ENCODE measurements at regions not wholly inside any gene's neighbourhood (a gene's known extent, or its start where the extent isn't known, plus 50 kb on each side); places are given as distances from the start of the nearest gene placed in this dataset.

GRCh38 chr6:81999826-82000225 is 247.3 kb upstream of the TENT5A start:
- no peak overlapping the region for H2BK12ac ChIP-seq (ENCODE audit: insufficient read length, low read depth, low read length)
- no peaks in the 10 kb centered on the region for H3K9me3 Mint-ChIP-seq
- TF ChIP-seq, protein P1, sequence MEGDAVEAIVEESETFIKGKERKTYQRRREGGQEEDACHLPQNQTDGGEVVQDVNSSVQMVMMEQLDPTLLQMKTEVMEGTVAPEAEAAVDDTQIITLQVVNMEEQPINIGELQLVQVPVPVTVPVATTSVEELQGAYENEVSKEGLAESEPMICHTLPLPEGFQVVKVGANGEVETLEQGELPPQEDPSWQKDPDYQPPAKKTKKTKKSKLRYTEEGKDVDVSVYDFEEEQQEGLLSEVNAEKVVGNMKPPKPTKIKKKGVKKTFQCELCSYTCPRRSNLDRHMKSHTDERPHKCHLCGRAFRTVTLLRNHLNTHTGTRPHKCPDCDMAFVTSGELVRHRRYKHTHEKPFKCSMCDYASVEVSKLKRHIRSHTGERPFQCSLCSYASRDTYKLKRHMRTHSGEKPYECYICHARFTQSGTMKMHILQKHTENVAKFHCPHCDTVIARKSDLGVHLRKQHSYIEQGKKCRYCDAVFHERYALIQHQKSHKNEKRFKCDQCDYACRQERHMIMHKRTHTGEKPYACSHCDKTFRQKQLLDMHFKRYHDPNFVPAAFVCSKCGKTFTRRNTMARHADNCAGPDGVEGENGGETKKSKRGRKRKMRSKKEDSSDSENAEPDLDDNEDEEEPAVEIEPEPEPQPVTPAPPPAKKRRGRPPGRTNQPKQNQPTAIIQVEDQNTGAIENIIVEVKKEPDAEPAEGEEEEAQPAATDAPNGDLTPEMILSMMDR (conservative IDR thresholded peaks at IDR 0.05) = no peak
- no peak overlapping the region for H2AFZ ChIP-seq (ENCODE audit: low read length)
- no peak overlapping the region for H3K18ac ChIP-seq (ENCODE audit: insufficient read length, low read depth, low read length)
- no peaks in the 10 kb centered on the region for H3K79me2 ChIP-seq (ENCODE audit: insufficient read depth, low read length)
- no peak overlapping the region for H2BK15ac ChIP-seq (ENCODE audit: low read depth, low read length)
- no peak overlapping the region for H4K91ac ChIP-seq (ENCODE audit: insufficient read length, low read depth, low read length)
- H4K20me1 ChIP-seq (ENCODE audit: control insufficient read depth, insufficient read depth, insufficient read length) = no peaks in the 10 kb centered on the region
- no peak overlapping the region for H4K8ac ChIP-seq (replicated peaks; ENCODE audit: insufficient read length, low read depth, low read length)
- no peak overlapping the region for H3K14ac ChIP-seq (ENCODE audit: insufficient read depth, low read length)
- H3K4me3 Mint-ChIP-seq = no peak overlapping the region
- peaks cover 18 to 23% of the 10 kb centered on the region in 2 experiments for H3K4me1 Mint-ChIP-seq
- no peak overlapping the region for H3K4me2 ChIP-seq (ENCODE audit: insufficient read depth, insufficient read length, low read length)
- no peak overlapping the region for H2BK120ac ChIP-seq (ENCODE audit: low read depth, low read length, poor library complexity, severe bottlenecking)
- peaks cover 0 to 6% (median 0%) of the 10 kb centered on the region in 3 experiments; a peak in 3 of 7 replicates for H3K36me3 Mint-ChIP-seq (ENCODE audit: insufficient read depth in 1 of 3, low read depth in 3 of 3)
- no peaks in the 10 kb centered on the region for H3K9me3 ChIP-seq (ENCODE audit: control insufficient read depth, low read depth, low read length)
- no peaks in the 10 kb centered on the region for H3K79me1 ChIP-seq (ENCODE audit: insufficient read depth, low read depth, low read length, poor library complexity, severe bottlenecking)
- no peak overlapping the region for H2AK5ac ChIP-seq (ENCODE audit: insufficient read length, low read length)
- no peaks in the 10 kb centered on the region for H3K27me3 ChIP-seq (ENCODE audit: insufficient read depth, low read length)
- no peaks in the 10 kb centered on the region for H3K27me3 Mint-ChIP-seq (ENCODE audit: low read depth)
- no peaks in the 10 kb centered on the region for H3K4me1 ChIP-seq (ENCODE audit: insufficient read depth, low read length)
- H2BK20ac ChIP-seq (ENCODE audit: low read depth, low read length, poor library complexity, severe bottlenecking) = no peak overlapping the region
- no peak overlapping the region for H4K5ac ChIP-seq (ENCODE audit: insufficient read length, low read depth, low read length)
- no peak overlapping the region for H3K27ac Mint-ChIP-seq
- H3K23me2 ChIP-seq (ENCODE audit: insufficient read length, low read depth, low read length, poor library complexity, severe bottlenecking) = no peaks in the 10 kb centered on the region
- H3K23ac ChIP-seq (ENCODE audit: insufficient read length, low read depth, low read length) = no peak overlapping the region
- no peak overlapping the region for H3K9ac ChIP-seq (ENCODE audit: extremely low read depth, insufficient read length, low read length)
- no peak overlapping the region for H3T11ph ChIP-seq (ENCODE audit: low read length)
- DNase-seq = no peak
- no CpG with 5 or more reads among the region's 1 CpG for WGBS (ENCODE audit: extremely low coverage, insufficient read length, low lambda C conversion rate)
- H3K27ac ChIP-seq (ENCODE audit: insufficient read length, low read depth, low read length) = no peak overlapping the region
- H2BK5ac ChIP-seq (ENCODE audit: insufficient read length, low read length) = no peak overlapping the region
- no peak overlapping the region for H3K56ac ChIP-seq (ENCODE audit: insufficient read length, low read depth, low read length)
- no peak overlapping the region for H3K4ac ChIP-seq (ENCODE audit: low read depth, low read length)

Measured in H9 (cell line).